Activated CD8-positive, alpha-beta T cell treated with anti-CD3 and anti-CD28 coated beads for 36 hours (primary cell): ENCODE measurements at regions not wholly inside any gene's neighbourhood (a gene's known extent, or its start where the extent isn't known, plus 50 kb on each side); places are given as distances from the start of the nearest gene placed in this dataset.
"Not testable (repeated sequence)": the region's sequence is repeated elsewhere in the genome, so short reads cannot be mapped to it uniquely, and the experiment has no call there.

Experiments used
- ATAC-seq: fragments of 200-7000 bp; cut with Tn5 transposase; one replicate; pipeline ENCODE4 v1.10.0; 2021; ENCODE audit warnings: mild to moderate bottlenecking, moderate library complexity
- CTCF ChIA-PET: fragments of 350-600 bp; sonication (Branson Sonifier 250); formaldehyde crosslinking; loops from one replicate; lab custom pipeline; 2021; ENCODE audit warnings: antibody characterized with exemption; lab: Charles Lee
- POLR2A ChIA-PET: fragments of 350-600 bp; sonication (Branson Sonifier 250); formaldehyde crosslinking; loops from one replicate; lab custom pipeline; 2021; ENCODE audit warnings: antibody characterized with exemption; lab: Charles Lee
- DNase-seq: peaks from one replicate; pipeline ENCODE4 v3.0.0-alpha.2; 2020
- H3K27ac Mint-ChIP-seq: one replicate; pipeline ENCODE4 v1.8.0; 2021; ENCODE audit warnings: mild to moderate bottlenecking, mixed read lengths
- H3K27me3 Mint-ChIP-seq: one replicate; pipeline ENCODE4 v1.8.0; 2021; ENCODE audit warnings: mixed read lengths
- H3K36me3 Mint-ChIP-seq: one replicate; pipeline ENCODE4 v1.8.0; 2021; ENCODE audit warnings: low read depth, mixed read lengths
- H3K4me1 Mint-ChIP-seq: one replicate; pipeline ENCODE4 v1.8.0; 2021; ENCODE audit warnings: low read depth, mixed read lengths
- H3K4me3 Mint-ChIP-seq: one replicate; pipeline ENCODE4 v1.8.0; 2021; ENCODE audit warnings: mild to moderate bottlenecking, moderate library complexity, mixed read lengths
- H3K9me3 Mint-ChIP-seq: one replicate; pipeline ENCODE4 v1.8.0; 2021; ENCODE audit warnings: mixed read lengths
- CTCF ChIP-seq: fragments of 200-600 bp; IDR thresholded peaks from one replicate; pipeline ENCODE4 v1.8.0; 2022; ENCODE audit warnings: antibody characterized with exemption, mild to moderate bottlenecking
- intact Hi-C: fragments of 100-400 bp; cut with micrococcal nuclease; formaldehyde crosslinking; loops from one replicate; pipeline ENCODE4 v1.10.0; 2022

- H3K9me3 Mint-ChIP-seq: peaks cover 12% of the 10 kb centered on the region
Observed at GRCh38 chr12:33223956-33224355, 215.7 kb downstream of the SYT10 start.

GRCh38 chr12:33222357-33222756 is 217.3 kb downstream of the SYT10 start:
- no peak for TF ChIP-seq CTCF
- Mint-ChIP-seq H3K4me3 (no peak overlapping the region), H3K27me3 (no peaks in the 10 kb centered on the region), H3K27ac (no peak overlapping the region), H3K4me1 (no peaks in the 10 kb centered on the region), H3K36me3 (no peaks in the 10 kb centered on the region), H3K9me3 (peaks cover 16% of the 10 kb centered on the region)
- no peak for DNase-seq
- CTCF ChIA-PET: no interaction called here
- ATAC-seq: no peak
- POLR2A ChIA-PET: no interaction called here
- intact Hi-C loops: no loop called here

More at GRCh38 chr12:33223956-33224355, 215.7 kb downstream of the SYT10 start:
- ChIA-PET CTCF (no interaction called here), POLR2A (no interaction called here)
- TF ChIP-seq CTCF: no peak
- Mint-ChIP-seq H3K4me3 (no peak overlapping the region), H3K4me1 (no peaks in the 10 kb centered on the region), H3K36me3 (no peaks in the 10 kb centered on the region), H3K27ac (no peak overlapping the region), H3K27me3 (no peaks in the 10 kb centered on the region)
- ATAC-seq (no peak), DNase-seq (no peak)
- intact Hi-C loops: no loop called here

GRCh38 chr12:33205981-33206380 is 233.6 kb downstream of the SYT10 start:
- ATAC-seq (no peak), DNase-seq (no peak)
- TF ChIP-seq CTCF: no peak
- peaks cover under 1% of the 10 kb centered on the region for H3K9me3 Mint-ChIP-seq
- H3K4me3 Mint-ChIP-seq: no peak overlapping the region
- H3K27me3 Mint-ChIP-seq: no peaks in the 10 kb centered on the region
- ChIA-PET POLR2A (no interaction called here), CTCF (no interaction called here)
- H3K4me1 Mint-ChIP-seq: no peaks in the 10 kb centered on the region
- no peak overlapping the region for H3K27ac Mint-ChIP-seq
- no peaks in the 10 kb centered on the region for H3K36me3 Mint-ChIP-seq
- intact Hi-C loops: no loop called here

- H3K4me1 Mint-ChIP-seq, CTCF ChIA-PET, intact Hi-C loops, H3K4me3 Mint-ChIP-seq, DNase-seq, ATAC-seq, POLR2A ChIA-PET, H3K27ac Mint-ChIP-seq, H3K36me3 Mint-ChIP-seq, H3K27me3 Mint-ChIP-seq: not testable (repeated sequence)
- H3K9me3 Mint-ChIP-seq: peaks cover 20% of the 10 kb centered on the region
Observed at GRCh38 chr12:33194389-33194788, 245.2 kb downstream of the SYT10 start.

GRCh38 chr12:33192226-33192625 is 247.4 kb downstream of the SYT10 start:
- ChIA-PET CTCF (interaction anchor here (1.3 kb wide), 1 partner anchor 10 kb away, joined by 3 read pairs; no protein-coding TSS in a partner anchor), POLR2A (no interaction called here)
- Mint-ChIP-seq H3K27me3 (no peaks in the 10 kb centered on the region), H3K9me3 (peaks cover 18% of the 10 kb centered on the region), H3K27ac (no peak overlapping the region), H3K4me3 (no peak overlapping the region), H3K4me1 (no peaks in the 10 kb centered on the region), H3K36me3 (no peaks in the 10 kb centered on the region)
- no peak for ATAC-seq
- intact Hi-C loops: no loop called here
- DNase-seq: no peak
- TF ChIP-seq CTCF: no peak

GRCh38 chr12:33187409-33187808 is 252.2 kb downstream of the SYT10 start:
- DNase-seq (no peak), ATAC-seq (no peak)
- ChIA-PET POLR2A (no interaction called here), CTCF (no interaction called here)
- H3K36me3 Mint-ChIP-seq: no peaks in the 10 kb centered on the region
- TF ChIP-seq CTCF: no peak
- peaks cover 8% of the 10 kb centered on the region for H3K9me3 Mint-ChIP-seq
- no peaks in the 10 kb centered on the region for H3K27me3 Mint-ChIP-seq
- no peaks in the 10 kb centered on the region for H3K4me1 Mint-ChIP-seq
- intact Hi-C loops: no loop called here
- no peak overlapping the region for H3K27ac Mint-ChIP-seq
- H3K4me3 Mint-ChIP-seq: no peak overlapping the region
